Tibial nerve (tissue), 4 donors: ENCODE measurements at regions not wholly inside any gene's neighbourhood (a gene's known extent, or its start where the extent isn't known, plus 50 kb on each side); places are given as distances from the start of the nearest gene placed in this dataset.

Experiments used
- CTCF ChIP-seq, 5 experiments: fragments of 200-600 bp in 3 of 5; fragments of 450-650 bp in 2 of 5; sonication (generic) in 3 of 5; IDR thresholded peaks; one replicate each; pipeline ENCODE4 v1.5.1; 2016 to 2019; ENCODE audit warnings: antibody characterized with exemption in 5 of 5, mild to moderate bottlenecking in 3 of 5, moderate library complexity in 2 of 5
- EP300 ChIP-seq, 2 donors: sonication (generic); formaldehyde crosslinking; IDR thresholded peaks; one replicate each; pipeline ENCODE4 v1.6.1; 2017; ENCODE audit warnings: antibody characterized with exemption in 2 of 2, mild to moderate bottlenecking in 1 of 2
- POLR2A ChIP-seq, 2 donors: fragments of 450-650 bp; IDR thresholded peaks; one replicate each; pipeline ENCODE4 v1.6.1; 2017; ENCODE audit warnings: antibody characterized with exemption in 2 of 2, mild to moderate bottlenecking in 2 of 2, moderate library complexity in 2 of 2

- TF ChIP-seq CTCF (IDR thresholded peaks at IDR 0.05): no peak
- TF ChIP-seq POLR2A (IDR thresholded peaks at IDR 0.05): no peak
- no peak for TF ChIP-seq EP300 (IDR thresholded peaks at IDR 0.05)
Observed at GRCh38 chr2:215779912-215780311, 233.4 kb downstream of the MREG start.
